HG02763 (cell line): ENCODE measurements at regions not wholly inside any gene's neighbourhood (a gene's known extent, or its start where the extent isn't known, plus 50 kb on each side); places are given as distances from the start of the nearest gene placed in this dataset.
A peak's percentile ranks its signal among the peaks of the same experiment; 100 is the strongest.
"Not testable (repeated sequence)": the region's sequence is repeated elsewhere in the genome, so short reads cannot be mapped to it uniquely, and the experiment has no call there.

ENCODE experiments used
- ATAC-seq: cut with Tn5 transposase; IDR thresholded peaks from one replicate; pipeline ENCODE4 v1.9.1; 2021; ENCODE audit warnings: mild to moderate bottlenecking, moderate library complexity; ENCODE audit not compliant: unreplicated experiment

DNA sequence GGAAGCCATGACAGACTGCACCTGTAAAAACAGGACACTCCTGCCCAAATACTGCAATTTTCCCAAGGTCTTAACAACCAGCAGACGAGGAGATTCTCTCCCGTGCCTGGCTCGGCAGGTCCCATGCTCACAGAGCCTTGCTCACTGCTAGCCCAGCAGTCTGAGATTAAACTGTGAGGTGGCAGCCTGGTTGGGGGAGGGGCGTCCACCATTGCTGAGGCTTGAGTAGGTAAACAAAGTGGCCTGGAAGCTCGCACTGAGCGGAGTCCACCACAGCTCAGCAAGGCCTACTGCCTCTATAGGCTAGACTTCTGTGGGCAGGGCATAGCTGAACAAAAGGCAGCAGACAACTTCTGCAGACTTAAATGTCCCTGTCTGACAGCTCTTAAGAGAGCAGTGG, 80.3 kb downstream of the ANXA5 start:
- ATAC-seq = not testable (repeated sequence)

DNA sequence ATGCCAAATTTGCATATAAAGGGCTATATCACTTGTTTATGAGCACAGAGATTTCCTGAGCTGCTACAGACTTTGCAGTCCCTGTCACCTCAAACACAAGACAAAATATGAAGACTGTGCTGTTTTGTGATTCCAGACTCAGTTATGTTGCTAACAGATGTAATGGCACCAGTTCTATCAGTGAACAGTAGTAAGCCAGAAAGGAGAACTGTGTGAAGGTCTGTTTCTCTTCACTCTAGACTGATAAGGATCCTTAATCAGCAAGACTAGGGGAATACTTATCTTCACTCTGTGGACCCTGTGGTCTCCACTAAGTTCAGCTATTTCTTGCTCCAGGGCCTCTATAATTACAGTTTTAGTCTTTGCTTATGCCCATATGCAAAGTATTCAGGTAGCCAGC, 82.7 kb downstream of the ANXA5 start:
- no peak for ATAC-seq

DNA sequence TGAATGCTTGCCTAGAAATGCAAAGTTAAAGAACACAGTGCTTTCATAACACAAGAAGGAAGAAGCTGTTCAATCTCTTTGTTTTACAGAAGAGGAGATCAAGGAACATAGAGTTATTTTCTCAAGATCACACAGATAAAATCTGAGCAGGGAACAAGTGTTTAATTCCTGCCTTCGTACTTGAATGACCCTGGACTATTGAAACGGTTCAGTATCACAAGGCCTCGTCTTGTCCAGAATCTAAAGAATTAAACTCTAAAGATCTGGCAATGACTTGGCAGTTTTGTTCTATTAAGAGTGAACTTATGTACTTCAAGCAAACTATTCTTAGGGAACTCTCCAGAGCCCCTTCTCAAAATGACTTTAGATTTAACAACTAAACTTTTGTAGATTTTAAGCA, 97.7 kb downstream of the ANXA5 start:
- ATAC-seq = no peak

DNA sequence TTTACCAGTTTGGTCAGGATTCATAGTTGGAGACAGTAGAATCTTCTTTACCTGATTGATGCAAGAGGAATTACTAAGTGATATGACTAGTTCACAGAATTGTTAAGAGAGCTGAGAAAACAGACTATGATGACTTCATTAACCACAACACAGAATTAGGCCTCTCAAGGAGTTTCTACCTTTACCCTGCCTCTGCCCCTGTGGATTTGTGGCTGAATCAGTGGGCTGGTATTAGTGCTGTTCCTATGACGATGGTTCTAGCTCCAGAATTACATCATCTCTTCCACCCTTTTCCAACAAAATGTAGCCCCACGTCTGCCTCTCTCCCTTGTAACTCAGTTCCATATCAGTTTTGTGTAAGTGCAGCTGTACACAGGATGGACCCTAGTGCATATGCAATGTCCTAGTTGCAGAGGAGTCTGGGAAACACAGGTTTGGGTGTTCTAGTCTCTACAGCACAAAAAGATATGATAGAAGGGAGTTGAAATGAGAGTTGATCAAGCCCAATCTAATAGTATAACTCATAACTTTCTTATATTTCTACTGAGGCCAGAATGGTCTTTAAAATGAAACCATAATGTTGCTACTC, 99.3 kb downstream of the ANXA5 start:
- peak; percentile 64 for ATAC-seq

DNA sequence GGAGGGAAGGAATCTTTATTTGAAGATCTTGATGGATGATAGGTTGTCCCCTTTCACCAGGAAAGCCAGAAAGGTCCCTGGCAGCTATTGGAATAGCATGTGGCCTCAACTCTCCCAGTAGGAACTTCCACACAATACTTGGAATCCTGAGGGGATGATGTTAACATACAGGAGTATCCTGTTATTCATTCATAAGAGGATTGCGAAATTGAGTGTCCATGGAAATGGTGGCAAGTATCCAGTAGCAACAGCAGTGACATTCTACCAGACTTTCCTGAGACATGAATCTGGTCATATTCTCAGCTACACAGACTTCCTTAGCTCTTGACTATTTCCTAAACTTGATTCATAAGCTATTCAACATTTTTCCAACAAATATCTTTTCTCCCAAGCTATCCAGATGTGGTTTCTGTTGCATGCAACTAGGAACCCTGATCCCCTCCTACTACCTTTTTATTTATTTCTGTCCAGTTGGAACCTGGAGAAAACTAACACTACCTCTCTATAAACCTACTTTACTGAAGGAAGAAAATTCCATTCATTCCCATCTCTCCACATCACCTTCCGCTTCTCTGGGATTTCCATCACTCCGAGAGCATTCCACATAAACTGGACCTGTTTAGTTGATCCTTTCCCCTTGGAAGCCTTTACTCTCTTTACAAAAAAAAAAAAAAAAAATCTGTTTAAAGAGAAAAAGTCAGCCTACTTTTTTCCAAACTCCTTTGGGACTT, 101.8 kb downstream of the ANXA5 start:
- ATAC-seq = no peak

DNA sequence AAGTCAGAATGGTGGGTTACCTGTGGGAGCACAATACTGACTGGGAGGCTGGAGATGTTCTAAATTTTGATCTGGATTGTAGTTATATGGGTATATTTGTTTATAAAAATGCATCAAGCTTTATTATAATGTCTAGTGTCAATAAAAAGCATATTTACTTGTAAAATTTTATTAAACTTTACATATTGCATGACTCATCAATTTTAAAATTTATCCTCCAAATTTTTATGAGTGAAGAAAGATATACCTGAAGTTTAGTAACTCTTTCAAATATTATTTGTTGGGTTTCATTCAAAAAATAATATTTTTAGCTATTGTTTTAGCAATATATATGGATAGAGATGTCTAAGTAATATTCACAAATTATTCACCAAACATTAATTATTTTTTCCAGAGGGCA, 103.0 kb downstream of the ANXA5 start:
- ATAC-seq = no peak

DNA sequence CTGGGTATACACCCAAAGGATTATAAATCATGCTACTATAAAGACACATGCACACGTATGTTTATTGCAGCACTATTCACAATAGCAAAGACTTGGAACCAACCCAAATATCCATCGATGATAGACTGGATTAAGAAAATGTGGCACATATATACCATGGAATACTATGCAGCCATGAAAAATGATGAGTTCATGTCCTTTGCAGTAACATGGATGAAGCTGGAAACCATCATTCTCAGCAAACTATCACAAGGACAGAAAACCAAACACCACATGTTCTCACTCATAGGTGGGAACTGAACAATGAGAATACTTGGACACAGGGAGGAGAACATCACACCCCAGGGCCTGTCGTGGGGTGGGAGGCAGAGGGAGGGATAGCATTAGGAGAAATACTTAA, 104.5 kb downstream of the ANXA5 start:
- not testable (repeated sequence) for ATAC-seq

DNA sequence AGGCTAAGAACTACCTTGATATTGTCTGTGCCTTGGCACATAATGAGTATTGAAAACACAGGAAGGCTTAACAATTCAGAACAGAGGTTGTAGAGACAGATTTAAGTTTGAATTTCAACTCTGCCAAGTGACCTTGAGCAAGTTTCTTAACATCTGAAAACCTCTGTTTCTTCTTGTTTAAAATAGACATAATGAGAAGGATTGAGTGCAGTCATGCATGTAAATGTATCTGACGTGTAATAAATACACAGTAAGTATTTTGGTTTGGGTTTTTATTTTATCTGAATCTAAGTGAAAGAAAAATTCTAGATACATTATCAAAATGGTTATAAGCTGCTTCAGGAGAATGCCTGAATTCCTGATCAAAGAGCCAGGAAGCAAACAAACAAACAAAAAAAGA, 111.9 kb downstream of the ANXA5 start:
- no peak for ATAC-seq

DNA sequence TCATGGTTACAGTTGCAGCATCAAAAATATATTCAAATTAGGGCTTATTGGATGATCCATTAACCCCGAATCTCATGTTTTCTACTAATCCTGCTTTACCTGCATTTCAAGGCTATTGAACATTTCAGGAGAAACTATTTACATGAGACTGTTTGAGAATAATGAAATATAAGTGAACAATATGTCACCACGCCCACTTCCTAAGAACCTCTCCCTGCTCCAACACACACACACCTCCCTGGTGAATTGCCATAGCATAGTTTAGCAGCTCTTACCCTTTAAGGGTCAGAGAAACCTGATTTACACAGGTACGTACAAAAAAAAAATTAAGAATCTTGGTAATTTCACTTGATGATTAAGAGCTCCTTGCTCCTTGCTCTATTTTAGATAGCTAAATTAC, 113.4 kb downstream of the ANXA5 start:
- ATAC-seq = no peak

DNA sequence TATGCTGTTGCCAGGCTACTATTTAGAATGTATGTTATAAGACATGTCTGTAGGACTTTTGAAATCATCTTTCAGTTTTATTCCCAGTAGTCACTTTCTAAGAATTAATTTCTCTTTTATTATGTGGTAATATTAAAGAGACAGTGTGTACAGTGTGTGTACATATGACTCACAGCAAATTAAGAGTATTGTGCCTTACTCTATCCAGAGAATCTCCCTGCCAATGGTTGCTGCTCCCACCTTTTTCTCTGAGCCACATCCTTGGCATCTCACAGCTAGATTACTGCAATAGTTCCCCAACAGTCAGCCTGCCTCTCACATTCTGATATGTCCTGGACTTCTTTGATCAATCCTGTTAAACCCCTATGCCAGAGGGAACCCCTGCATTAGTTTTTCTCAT, 114.5 kb downstream of the ANXA5 start:
- no peak for ATAC-seq

DNA sequence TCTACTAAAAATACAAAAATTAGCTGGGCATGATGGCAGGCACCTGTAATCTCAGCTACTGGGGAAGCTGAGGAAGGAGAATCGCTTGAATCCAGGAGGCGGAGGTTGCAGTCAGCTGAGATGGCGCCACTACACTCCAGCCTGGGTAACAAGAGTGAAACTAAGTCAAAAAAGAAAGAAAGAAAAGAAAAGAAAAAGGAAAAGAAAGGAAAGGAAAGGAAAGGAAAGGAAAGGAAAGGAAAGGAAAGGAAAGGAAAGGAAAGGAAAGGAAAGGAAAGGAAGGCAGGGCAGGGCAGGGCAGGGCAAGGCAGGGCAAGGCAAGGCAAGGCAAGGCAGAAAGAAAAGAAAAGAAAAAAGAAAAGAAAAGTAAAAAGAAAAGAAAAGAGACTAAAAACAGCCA, 121.4 kb downstream of the ANXA5 start:
- ATAC-seq = not testable (repeated sequence)

DNA sequence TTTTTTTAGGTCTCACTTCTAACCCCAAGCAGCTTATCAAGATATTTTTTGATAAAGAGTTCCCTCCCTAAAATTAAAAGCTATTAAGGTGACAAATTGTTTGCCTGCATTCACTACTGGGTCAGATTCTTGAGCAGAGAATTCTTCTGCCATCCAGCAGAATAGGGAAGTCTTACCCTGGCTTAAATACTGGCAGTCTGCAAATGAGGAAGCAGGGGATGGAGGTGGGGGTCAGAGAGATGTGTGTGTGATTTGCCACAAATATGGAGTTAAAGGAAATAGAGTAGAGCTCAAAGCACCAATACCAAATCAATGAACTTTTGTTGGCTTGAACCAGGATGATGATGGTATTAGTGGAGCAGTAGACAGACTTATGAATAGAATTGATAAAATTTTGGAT, 122.2 kb downstream of the ANXA5 start:
- ATAC-seq = no peak

DNA sequence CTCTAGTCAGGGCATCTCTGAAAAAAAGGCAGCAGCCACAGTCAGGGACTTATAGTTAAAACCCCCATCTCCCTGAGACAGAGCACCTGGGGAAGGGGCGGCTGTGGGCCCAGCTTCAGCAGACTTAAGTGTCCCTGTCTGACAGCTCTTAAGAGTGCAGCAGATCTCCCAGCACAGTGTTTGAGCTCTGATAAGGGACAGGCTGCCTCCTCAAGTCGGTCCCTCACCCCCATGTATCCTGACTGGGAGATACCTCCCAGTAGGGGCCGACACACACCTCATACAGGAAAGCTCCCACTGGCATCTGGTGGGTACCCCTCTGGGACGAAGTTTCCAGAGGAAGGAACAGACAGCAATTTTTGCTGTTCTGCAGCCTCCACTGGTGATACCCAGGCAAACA, 129.0 kb downstream of the ANXA5 start:
- no peak for ATAC-seq

DNA sequence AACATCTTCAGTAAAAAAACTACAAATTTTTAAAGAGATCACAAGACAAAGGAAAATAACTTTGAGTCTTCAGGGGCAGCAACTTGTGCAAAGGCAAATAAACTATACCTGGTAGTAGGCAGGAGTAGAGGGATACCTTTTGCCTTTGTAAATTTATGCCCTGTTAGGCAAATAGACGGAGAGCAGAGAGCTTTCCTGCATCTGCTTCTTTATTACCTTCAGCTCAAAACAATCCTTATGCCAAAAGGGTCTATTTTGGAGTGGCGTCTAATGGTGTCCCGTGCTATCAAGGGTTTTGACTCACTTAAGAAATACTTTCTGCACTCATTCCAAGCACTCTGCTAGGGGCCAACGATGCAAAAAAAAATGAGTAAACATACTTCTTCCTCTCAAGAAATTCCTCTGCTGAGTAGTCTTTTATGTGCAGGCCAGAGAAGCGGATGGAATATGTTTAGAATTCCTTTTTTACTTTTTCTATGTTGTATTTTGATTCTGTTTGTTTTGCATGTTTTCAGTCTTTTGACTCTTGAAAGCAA, 131.9 kb downstream of the ANXA5 start:
- no peak for ATAC-seq

DNA sequence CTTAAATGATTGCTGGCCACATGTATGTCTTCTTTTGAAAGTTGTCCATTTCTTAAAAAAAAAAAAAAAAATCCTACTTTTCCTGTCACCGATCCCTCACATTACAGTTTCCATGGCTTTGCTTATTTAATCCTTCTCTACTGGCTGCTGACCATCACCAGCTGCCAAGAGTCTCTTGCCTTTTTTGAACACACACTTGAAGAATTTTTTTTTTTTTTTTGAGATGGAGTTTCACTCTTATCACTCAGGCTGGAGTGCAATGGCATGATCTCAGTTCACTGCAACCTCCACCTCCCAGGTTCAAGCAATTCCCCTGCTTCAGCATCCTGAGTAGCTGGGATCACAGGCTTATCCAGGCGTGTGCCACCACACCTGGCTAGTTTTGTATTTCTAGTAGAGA, 134.0 kb downstream of the ANXA5 start:
- no peak for ATAC-seq

DNA sequence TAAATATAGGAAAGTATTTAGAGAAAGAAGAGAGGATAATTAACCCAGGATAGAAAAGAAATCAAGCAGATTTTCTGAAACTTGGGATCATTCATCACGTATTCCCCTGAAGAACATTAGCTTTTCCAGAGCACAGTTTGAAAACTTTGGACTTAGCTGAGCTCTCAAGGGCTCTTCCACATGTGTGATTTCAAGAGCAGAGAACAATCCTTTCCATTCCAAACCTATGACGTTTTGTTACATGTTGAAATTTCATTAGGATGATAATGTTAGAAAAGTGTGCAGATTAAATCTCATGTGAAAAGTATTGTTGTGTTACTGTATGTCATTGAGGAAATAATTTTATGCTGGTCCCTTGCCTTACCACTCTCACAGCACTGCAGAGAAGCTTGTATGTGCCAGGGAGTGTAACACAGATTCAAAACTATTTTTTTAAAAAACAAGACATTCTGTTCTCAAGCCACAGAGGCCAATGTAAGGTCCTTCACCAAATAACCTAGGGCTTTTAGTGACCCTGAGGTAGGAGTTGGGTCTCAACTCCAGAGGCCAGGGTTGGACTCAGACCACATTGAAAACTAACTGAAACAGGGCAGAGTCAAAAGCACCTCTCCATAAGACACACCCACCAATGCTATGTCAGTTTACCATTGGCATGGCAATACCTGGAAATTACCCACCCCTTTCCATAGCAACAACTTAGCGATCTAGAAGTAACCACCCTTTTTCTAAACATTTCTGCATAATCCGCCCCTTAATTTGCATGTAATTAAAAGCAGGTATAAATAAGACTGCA, 141.3 kb downstream of the ANXA5 start:
- no peak for ATAC-seq

DNA sequence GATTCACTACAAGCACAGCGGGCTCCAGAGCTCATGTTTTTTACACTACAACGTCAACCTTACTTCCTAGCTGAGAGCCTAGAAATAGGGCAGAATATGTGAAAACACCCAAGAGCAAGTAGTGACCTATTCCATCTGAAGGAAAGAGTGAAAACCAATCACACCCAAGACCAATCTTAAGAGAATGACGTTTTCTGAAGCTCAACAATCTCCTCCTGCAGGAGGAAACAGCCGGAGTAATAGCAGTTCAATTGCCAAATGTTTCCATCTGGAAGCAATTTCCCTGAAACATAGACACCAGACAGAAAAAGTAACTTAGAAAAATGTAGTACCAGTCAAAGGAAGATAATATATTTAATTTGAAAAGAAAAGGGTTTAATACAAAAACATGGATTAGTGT, 142.4 kb downstream of the ANXA5 start:
- no peak for ATAC-seq

DNA sequence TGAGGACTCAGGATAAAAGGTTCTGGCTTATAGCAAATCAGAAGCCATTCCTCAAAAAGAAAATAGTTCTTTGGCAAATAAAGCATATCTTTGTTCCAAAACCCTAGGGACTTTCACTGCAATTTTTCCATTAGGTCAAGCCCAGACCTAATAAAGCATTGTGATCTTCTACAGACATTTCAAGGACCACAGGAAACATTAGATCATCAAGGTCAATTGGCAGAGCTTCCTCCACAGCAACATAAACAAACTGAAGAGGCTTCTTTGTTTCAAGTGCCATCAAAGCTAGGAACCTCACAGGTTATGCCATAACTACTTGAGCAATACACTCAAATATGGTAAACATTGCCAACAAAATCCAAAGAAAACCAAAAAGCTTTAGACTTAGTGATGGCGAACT, 144.9 kb downstream of the ANXA5 start:
- no peak for ATAC-seq

DNA sequence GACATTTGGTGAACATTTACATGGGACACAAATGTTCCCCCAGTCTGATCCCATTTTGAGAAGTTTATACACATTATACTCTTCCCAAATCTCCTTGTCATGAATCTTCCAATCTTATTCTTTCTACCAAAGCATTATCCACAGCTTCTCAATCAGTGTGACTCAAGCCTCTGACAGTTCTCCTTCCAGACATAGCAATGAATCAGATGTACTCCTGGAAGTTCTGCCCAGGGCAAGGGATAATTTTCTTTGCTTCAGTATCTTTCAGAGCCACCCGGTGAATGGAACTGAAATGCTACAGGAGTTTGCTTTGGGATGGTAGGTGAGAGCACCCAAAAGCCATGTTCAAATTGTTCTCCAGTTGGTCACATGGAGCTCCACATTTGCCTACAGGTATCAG, 145.5 kb downstream of the ANXA5 start:
- no peak for ATAC-seq

DNA sequence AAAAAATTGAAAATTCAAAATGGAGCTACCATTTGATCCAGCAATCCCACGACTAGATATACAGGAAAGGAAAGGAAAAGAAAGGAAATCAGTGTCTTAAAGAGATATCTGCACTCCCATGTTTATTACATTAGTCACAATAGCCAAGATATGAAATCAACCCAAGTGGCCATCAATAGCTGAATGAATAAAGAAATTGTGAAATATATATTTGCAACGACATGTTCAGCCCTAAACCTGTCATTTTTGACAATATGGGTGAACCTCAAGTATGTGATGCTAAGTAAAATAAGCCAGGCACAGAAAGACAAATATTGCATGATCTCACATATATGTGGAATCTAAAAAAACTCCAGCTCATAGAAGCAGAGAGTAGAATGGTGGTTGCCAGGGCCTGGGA, 155.1 kb downstream of the ANXA5 start:
- no peak for ATAC-seq

DNA sequence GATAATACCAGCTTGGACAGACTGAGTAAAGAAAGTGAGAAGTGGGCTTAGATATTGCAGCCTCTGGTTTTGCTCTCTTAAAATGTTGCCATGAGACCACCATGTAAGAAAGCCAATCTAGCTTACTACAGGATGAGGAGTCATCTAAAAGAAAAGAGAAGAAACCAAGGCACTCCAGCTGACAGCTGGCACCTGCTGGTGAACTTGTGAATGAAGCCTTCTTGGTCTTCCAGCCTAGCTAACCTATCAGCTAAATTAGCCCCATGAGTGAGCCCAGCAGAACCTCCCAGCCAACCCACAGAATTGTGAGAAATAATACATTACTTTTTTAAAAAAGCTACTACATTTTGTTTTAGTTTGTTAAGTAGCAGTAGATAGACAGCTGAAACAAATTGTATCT, 154.5 kb upstream of the QRFPR start:
- no peak for ATAC-seq

DNA sequence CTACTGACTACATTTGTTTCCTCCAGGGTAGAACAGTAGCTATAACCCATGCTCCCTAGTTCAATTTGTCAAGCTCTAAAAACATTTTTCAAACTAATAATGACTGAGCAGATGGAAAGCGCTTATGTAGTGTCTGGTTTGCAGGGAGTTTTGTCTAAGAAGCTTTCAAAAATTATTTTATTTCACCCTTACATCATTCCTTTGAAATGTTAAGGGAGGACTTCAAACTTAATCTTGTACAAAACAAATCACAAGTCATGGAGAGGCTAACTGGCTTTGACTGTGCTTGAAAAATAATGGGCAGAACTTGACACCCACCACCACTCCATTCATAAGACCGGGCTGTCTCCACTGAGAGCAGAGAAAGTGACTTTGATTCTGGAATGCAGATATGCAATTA, 153.4 kb upstream of the QRFPR start:
- ATAC-seq = no peak
